Kidney (tissue), 13 donors: ENCODE measurements at regions not wholly inside any gene's neighbourhood (a gene's known extent, or its start where the extent isn't known, plus 50 kb on each side); places are given as distances from the start of the nearest gene placed in this dataset.

Experiments used
- DNase-seq, 5 donors: peaks; one replicate each; pipeline ENCODE4 v3.0.0-alpha.2; 2013 to 2020
- FAIRE-seq: peaks from 2 replicates; lab custom pipeline; 2012; peaks lifted over from hg19 to GRCh38; lab: Jason Lieb, UNC
- H3K27ac ChIP-seq, 2 donors: one replicate each; pipeline ENCODE4 v1.7.0; 2013; ENCODE audit warnings: low read depth in 2 of 2, low read length in 2 of 2, inconsistent platforms in 1 of 2
- H3K27me3 ChIP-seq: one replicate; pipeline ENCODE4 v1.7.1; 2013; ENCODE audit warnings: low read length, inconsistent platforms; ENCODE audit not compliant: control insufficient read depth, insufficient read depth
- H3K36me3 ChIP-seq, 3 donors: one replicate each; pipeline versions ENCODE4 v1.7.0 to v1.7.1; 2013; ENCODE audit warnings: low read length in 3 of 3, control low read depth in 1 of 3, inconsistent platforms in 1 of 3; ENCODE audit not compliant: insufficient read depth in 3 of 3, control insufficient read depth in 2 of 3
- H3K4me1 ChIP-seq, 3 donors: one replicate each; pipeline versions ENCODE4 v1.7.0 to v1.7.1; 2013; ENCODE audit warnings: low read length in 3 of 3, inconsistent platforms in 1 of 3, low read depth in 1 of 3; ENCODE audit not compliant: control insufficient read depth in 2 of 3, insufficient read depth in 2 of 3
- H3K4me3 ChIP-seq, 3 donors: one replicate each; pipeline versions ENCODE4 v1.7.0 to v1.8.1; 2013; ENCODE audit warnings: low read length in 3 of 3, control low read depth in 1 of 3, inconsistent platforms in 1 of 3
- H3K9ac ChIP-seq, 3 donors: one replicate each; pipeline versions ENCODE4 v1.7.0 to v1.7.1; 2013; ENCODE audit warnings: low read length in 3 of 3, control low read depth in 1 of 3, inconsistent platforms in 1 of 3
- H3K9me3 ChIP-seq, 3 donors: one replicate each; pipeline versions ENCODE4 v1.7.0 to v1.7.1; 2013; ENCODE audit warnings: low read length in 3 of 3, control low read depth in 1 of 3, inconsistent platforms in 1 of 3; ENCODE audit not compliant: control insufficient read depth in 2 of 3, insufficient read depth in 1 of 3
- CTCF ChIP-seq: IDR thresholded peaks from 3 replicates; pipeline ENCODE4 v1.5.1; 2012; ENCODE audit warnings: mild to moderate bottlenecking, moderate library complexity, borderline replicate concordance; ENCODE audit not compliant: insufficient read depth; ENCODE audit errors: extremely low read depth
- intact Hi-C: fragments of 100-400 bp; cut with DNase I; formaldehyde crosslinking; loops from one replicate; pipeline ENCODE4 v1.11.1; 2022
- donor health status: control.
- donor health status: control.
- donor health status: control.
- donor health status: control.
- donor health status: control.
- donor health status: DM: yes; HTN: yes; CAD: no.
- donor health status: Normal renal cell carcinoma (clear cell type).

- FAIRE-seq: no peak
- no peak for DNase-seq
- Histone ChIP-seq H3K27me3 (no peaks in the 10 kb centered on the region), H3K9me3 (no peaks in the 10 kb centered on the region), H3K9ac (no peak overlapping the region), H3K36me3 (no peaks in the 10 kb centered on the region), H3K4me1 (no peaks in the 10 kb centered on the region), H3K4me3 (no peak overlapping the region), H3K27ac (no peak overlapping the region)
- intact Hi-C loops: no loop called here
- TF ChIP-seq CTCF: no peak
Measured at GRCh38 chr5:118311103-118311819, 677.1 kb downstream of the DTWD2 start.

- intact Hi-C loops: no loop called here
- no peak for DNase-seq
- H3K9me3 ChIP-seq: no peaks in the 10 kb centered on the region
- H3K27me3 ChIP-seq: no peaks in the 10 kb centered on the region
- H3K36me3 ChIP-seq: no peaks in the 10 kb centered on the region
- TF ChIP-seq CTCF: no peak
- no peak overlapping the region for H3K27ac ChIP-seq
- H3K4me1 ChIP-seq: no peaks in the 10 kb centered on the region
- FAIRE-seq: no peak
- H3K9ac ChIP-seq: no peak overlapping the region
- H3K4me3 ChIP-seq: no peak overlapping the region
Measured at GRCh38 chr5:118310401-118310800, 677.9 kb downstream of the DTWD2 start.

- intact Hi-C loops: no loop called here
- TF ChIP-seq CTCF: no peak
- no peaks in the 10 kb centered on the region for H3K4me1 ChIP-seq
- no peak overlapping the region for H3K9ac ChIP-seq
- no peak overlapping the region for H3K4me3 ChIP-seq
- H3K27me3 ChIP-seq: no peaks in the 10 kb centered on the region
- no peak for DNase-seq
- no peaks in the 10 kb centered on the region for H3K9me3 ChIP-seq
- no peaks in the 10 kb centered on the region for H3K36me3 ChIP-seq
- no peak overlapping the region for H3K27ac ChIP-seq
- FAIRE-seq: no peak
Measured at GRCh38 chr5:118303296-118303695, 685.1 kb downstream of the DTWD2 start.

GRCh38 chr5:118302786-118303185, 685.6 kb downstream of the DTWD2 start:
- FAIRE-seq: no peak
- H3K9me3 ChIP-seq: no peaks in the 10 kb centered on the region
- H3K27ac ChIP-seq: no peak overlapping the region

More at GRCh38 chr5:118302786-118303185, 685.6 kb downstream of the DTWD2 start:
- intact Hi-C loops: no loop called here
- Histone ChIP-seq H3K36me3 (no peaks in the 10 kb centered on the region), H3K27me3 (no peaks in the 10 kb centered on the region), H3K9ac (no peak overlapping the region), H3K4me1 (no peaks in the 10 kb centered on the region), H3K4me3 (no peak overlapping the region)
- TF ChIP-seq CTCF: no peak
- DNase-seq: no peak
